GM12872 (cell line): ENCODE measurements at regions not wholly inside any gene's neighbourhood (a gene's known extent, or its start where the extent isn't known, plus 50 kb on each side); places are given as distances from the start of the nearest gene placed in this dataset.

Experiments
- TF ChIP-seq, protein P1 (sequence below): IDR thresholded peaks from 3 replicates; pipeline ENCODE4 v1.5.1; 2011; ENCODE audit warnings: low read depth, mild to moderate bottlenecking, low read length, moderate library complexity; ENCODE audit not compliant: insufficient read depth

DNA sequence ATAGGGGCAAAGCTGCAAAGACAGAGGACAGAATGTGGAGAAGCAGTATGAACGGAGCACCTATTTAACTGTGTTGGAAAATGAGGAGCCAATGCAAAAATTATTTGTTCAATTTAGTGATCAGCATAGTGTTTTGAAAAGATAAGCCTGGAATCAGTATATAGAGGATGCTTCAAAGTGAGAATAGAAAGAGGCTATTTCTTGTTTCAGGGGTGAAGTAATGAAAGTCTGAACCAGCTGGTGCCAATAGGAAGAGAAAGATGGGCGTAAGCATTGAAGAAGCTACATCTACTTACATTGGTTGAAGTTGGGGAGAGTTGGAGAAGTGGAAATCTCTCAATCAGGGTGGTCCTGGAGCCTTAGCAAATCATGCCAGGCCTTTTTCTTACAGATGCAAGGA lies 77.3 kb upstream of the SLC38A4 start:
- TF ChIP-seq, protein P1, sequence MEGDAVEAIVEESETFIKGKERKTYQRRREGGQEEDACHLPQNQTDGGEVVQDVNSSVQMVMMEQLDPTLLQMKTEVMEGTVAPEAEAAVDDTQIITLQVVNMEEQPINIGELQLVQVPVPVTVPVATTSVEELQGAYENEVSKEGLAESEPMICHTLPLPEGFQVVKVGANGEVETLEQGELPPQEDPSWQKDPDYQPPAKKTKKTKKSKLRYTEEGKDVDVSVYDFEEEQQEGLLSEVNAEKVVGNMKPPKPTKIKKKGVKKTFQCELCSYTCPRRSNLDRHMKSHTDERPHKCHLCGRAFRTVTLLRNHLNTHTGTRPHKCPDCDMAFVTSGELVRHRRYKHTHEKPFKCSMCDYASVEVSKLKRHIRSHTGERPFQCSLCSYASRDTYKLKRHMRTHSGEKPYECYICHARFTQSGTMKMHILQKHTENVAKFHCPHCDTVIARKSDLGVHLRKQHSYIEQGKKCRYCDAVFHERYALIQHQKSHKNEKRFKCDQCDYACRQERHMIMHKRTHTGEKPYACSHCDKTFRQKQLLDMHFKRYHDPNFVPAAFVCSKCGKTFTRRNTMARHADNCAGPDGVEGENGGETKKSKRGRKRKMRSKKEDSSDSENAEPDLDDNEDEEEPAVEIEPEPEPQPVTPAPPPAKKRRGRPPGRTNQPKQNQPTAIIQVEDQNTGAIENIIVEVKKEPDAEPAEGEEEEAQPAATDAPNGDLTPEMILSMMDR = no peak

DNA sequence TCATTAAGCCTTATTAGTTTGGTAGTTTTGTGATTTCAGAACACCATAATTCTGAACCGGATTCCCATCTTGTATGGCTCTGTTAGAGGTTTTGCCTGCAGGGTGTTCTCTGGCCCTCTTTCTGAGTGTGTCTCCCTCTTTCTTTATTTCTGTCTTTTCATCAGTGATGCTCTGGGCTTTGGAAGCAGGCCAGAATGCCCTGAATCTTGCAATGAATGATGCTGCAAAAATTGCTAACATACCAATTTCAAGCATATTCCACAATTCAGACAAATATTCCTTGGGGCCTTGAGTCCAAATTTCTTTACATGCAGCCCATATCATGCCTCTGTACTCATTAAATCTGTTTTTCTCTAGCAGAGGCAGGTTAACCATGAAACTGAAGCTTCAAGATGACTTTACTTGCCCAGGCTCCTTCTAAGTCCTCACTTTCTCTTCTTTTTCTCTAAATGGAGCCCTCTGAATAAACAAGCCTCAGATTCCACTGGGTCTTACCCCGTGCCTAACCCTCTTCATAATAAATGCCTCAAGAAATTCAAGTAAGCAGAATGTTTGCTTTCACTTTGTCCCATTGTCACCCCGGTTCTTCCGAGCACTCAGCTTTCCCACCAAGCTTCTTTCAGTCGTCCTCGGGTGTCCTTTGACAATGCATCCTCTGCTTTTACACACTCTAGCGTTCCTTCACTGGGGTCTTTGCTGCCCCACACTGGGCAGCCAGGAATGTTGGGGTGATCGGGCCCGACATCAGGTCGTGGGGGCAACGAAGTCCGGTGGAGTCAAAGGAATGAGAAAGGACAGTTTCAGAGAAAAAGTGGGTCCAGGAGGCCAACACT lies 78.8 kb upstream of the SLC38A4 start:
- TF ChIP-seq, protein P1 = no peak

DNA sequence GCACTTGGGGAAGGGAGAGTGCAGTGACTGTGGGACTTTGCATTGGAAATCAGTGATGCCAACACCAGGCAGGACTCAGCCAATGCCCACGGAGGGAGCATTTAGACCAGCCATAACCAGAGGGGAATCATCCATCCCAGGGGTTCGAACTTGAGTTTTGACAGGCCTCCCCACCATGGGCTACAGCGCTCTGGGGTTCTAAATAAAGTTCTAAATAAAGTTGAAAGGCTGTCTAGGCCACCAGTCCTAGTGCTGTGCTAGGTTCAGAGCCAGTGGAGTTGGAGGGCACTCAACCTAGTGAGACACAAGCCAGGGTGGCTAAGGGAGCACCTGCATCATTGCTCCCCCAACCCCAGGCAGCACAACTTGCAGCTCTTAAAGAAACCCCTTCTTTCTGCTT lies 82.0 kb upstream of the SLC38A4 start:
- TF ChIP-seq, protein P1 = no peak

- TF ChIP-seq, protein P1 = no peak
Observed at GRCh38 chr12:46908236-46908935, 82.6 kb upstream of the SLC38A4 start.

GRCh38 chr12:46908936-46909635 lies 83.3 kb upstream of the SLC38A4 start:
- TF ChIP-seq, protein P1 = no peak

DNA sequence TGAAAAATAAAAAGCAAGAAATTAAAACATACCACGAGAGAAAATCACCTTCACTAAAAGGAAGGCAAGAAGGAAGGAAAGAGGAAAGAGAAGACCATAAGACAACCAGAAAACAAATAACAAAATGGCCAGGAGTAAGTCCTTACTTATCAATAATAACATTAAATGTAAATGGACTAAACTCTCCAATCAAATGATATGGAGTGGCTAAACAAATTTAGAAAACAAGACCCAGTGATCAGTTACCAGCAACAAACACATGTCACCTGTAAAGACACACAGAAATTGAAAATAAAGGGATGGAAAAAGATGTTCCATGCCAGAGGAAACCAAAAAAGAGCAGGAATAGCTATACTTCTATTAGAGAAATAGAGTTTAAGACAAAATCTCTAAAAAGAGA lies 85.0 kb upstream of the SLC38A4 start:
- TF ChIP-seq, protein P1 = no peak

DNA sequence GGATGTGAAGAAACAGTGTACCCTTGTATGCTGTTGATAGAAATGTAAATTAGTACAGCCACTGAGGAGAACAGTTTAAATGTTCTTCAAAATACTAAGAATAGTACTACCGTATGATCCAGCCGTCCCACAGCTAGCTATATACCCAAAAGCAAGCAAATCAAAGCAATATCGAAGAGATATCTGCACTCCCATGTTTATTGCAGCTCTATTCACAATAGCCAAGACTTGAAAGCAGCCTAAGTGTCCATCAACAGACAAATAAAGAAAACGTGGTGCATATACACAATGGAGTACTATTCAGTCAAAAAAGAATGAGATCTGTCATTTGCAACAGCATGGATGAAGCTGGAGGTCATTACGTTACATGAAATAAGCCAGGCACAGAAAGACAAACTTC lies 88.5 kb upstream of the SLC38A4 start:
- TF ChIP-seq, protein P1 = no peak
